HFFc6 (cell line): ENCODE measurements at regions not wholly inside any gene's neighbourhood (a gene's known extent, or its start where the extent isn't known, plus 50 kb on each side); places are given as distances from the start of the nearest gene placed in this dataset.

Source experiments
- DNase-seq: peaks from one replicate; pipeline ENCODE4 v3.0.0-alpha.2; 2018
- H3K27ac Mint-ChIP-seq: 2 replicates; pipeline ENCODE4 v1.8.0; 2020; ENCODE audit warnings: mild to moderate bottlenecking, mixed read lengths
- H3K27me3 Mint-ChIP-seq: 2 replicates; pipeline ENCODE4 v1.8.0; 2021; ENCODE audit warnings: mild to moderate bottlenecking, moderate library complexity, mixed read lengths; ENCODE audit not compliant: insufficient read depth
- H3K36me3 Mint-ChIP-seq: 2 replicates; pipeline ENCODE4 v1.8.0; 2021; ENCODE audit warnings: low read depth, mixed read lengths
- H3K4me1 Mint-ChIP-seq: 2 replicates; pipeline ENCODE4 v1.8.0; 2020; ENCODE audit warnings: low read depth, mixed read lengths
- H3K4me3 Mint-ChIP-seq: 2 replicates; pipeline ENCODE4 v1.8.0; 2020; ENCODE audit warnings: mild to moderate bottlenecking, moderate library complexity, mixed read lengths
- H3K9me3 Mint-ChIP-seq: 2 replicates; pipeline ENCODE4 v1.8.0; 2020; ENCODE audit warnings: mild to moderate bottlenecking, mixed read lengths
- TF ChIP-seq, protein P1 (sequence below): fragments of 200-600 bp; sonication (generic); IDR thresholded peaks from 2 replicates; pipeline ENCODE4 v1.5.0; 2021; ENCODE audit warnings: antibody characterized with exemption, mild to moderate bottlenecking

DNA sequence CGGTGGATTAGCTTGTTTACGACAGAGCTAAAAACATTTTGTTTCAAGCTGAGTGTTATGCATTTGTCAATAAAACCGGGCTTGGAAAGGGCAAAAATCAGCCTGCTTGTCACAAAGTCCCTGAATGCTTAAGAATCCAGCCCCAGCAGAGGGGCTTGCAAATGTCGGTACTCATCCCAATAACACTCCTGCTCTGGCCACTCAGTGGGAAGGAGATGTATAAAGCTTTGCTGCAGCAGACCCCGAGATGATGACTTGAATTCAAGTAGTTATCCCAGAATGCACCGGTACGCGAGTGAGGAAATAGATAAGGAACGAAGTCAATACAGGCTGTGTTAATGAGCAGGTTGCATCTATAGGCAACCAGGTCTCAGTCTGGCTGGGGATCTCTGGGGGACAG is 662.3 kb downstream of the CCSER2 start:
- Mint-ChIP-seq H3K9me3 (peaks cover 26% of the 10 kb centered on the region), H3K27ac (no peak overlapping the region), H3K27me3 (no peaks in the 10 kb centered on the region; the same call in 1 of the 2 replicates), H3K36me3 (no peaks in the 10 kb centered on the region), H3K4me1 (no peaks in the 10 kb centered on the region), H3K4me3 (no peak overlapping the region)
- no peak for DNase-seq
- TF ChIP-seq, protein P1, sequence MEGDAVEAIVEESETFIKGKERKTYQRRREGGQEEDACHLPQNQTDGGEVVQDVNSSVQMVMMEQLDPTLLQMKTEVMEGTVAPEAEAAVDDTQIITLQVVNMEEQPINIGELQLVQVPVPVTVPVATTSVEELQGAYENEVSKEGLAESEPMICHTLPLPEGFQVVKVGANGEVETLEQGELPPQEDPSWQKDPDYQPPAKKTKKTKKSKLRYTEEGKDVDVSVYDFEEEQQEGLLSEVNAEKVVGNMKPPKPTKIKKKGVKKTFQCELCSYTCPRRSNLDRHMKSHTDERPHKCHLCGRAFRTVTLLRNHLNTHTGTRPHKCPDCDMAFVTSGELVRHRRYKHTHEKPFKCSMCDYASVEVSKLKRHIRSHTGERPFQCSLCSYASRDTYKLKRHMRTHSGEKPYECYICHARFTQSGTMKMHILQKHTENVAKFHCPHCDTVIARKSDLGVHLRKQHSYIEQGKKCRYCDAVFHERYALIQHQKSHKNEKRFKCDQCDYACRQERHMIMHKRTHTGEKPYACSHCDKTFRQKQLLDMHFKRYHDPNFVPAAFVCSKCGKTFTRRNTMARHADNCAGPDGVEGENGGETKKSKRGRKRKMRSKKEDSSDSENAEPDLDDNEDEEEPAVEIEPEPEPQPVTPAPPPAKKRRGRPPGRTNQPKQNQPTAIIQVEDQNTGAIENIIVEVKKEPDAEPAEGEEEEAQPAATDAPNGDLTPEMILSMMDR, result no peak

DNA sequence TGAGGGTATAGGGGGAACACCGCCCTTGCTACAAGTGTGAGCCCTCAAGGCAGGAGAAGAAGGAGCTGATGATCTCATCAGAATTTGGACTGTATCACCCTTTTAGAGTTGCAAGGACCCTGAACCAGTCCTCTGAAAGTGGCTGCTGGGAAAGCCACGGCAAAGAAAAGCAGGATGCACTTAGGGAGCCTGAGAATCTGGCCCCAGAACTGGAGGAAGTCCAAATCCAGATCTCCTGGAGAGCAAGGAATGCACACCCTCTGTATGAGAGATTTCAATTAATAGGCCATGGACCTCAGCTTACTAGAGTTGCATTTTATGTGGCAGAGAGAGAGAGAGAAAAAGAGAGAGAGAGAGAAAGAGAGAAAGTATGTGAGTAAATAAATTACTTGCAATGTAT is 662.9 kb downstream of the CCSER2 start:
- no peak for DNase-seq
- H3K27ac Mint-ChIP-seq, result no peak overlapping the region
- H3K4me1 Mint-ChIP-seq, result no peaks in the 10 kb centered on the region
- no peak overlapping the region for H3K4me3 Mint-ChIP-seq
- no peaks in the 10 kb centered on the region for H3K36me3 Mint-ChIP-seq
- TF ChIP-seq, protein P1, result no peak
- no peaks in the 10 kb centered on the region; the same call in 1 of the 2 replicates for H3K27me3 Mint-ChIP-seq
- peaks cover 26% of the 10 kb centered on the region for H3K9me3 Mint-ChIP-seq

DNA sequence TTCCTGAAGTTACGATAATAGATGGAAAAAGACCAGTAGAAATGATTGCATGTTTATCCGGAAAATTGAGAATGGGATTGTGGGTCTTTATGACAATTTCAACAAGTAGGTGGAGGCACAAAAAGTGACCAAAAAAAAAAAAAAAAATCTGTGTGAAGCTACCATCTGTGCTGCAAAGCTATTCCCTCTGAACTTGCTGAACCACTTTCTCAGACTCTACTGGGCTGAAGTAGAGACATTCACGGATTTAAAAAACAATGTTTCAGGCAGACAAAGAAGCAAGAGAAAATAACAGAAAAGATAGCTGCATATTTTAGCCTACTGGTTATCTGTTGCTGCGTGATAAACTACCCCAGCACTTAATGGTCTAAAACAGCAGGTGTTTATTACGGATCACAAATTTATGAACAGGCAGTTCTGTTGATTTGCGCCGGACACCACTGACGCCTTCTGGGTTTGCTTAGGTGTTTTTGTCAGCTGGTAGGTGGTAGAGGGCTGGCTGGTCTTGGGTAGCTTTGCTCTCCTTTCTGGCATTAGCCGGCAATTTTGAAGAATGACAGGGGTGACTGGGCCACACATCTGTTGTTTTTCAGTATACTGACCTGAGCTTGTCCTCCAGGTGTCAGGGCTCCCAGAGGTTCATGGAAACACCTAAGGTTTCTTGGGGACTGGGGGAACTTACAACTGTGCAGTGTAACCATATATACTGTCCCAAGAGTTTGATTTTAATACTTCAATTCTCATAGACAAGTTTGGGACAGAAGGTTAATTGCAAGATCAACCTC is 665.1 kb downstream of the CCSER2 start:
- Mint-ChIP-seq H3K4me3 (no peak overlapping the region), H3K27me3 (no peaks in the 10 kb centered on the region; the same call in 1 of the 2 replicates), H3K36me3 (no peaks in the 10 kb centered on the region)

DNA sequence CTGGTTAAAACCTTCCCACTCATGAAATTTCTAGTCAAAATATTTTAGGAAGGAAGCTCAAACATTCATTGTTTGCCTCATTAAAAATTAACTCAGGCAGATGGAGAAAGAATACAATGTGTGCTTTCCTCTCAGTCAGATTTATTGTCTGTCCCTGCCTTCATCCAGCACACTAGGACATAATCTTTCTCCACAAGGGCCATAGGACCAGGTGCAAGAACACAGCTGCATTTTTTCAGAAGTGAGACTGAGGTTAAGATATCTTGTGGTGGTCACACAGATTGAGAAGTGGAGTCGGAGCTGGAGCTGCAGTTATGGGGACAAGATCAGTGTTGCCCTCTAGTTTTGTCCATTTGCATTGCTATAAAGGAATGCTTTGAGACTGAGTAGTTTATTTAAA is 666.3 kb downstream of the CCSER2 start:
- H3K4me1 Mint-ChIP-seq, result no peaks in the 10 kb centered on the region
- TF ChIP-seq, protein P1, result no peak
- H3K9me3 Mint-ChIP-seq, result peaks cover 39% of the 10 kb centered on the region
- no peaks in the 10 kb centered on the region; the same call in 1 of the 2 replicates for H3K27me3 Mint-ChIP-seq
- H3K36me3 Mint-ChIP-seq, result no peaks in the 10 kb centered on the region
- DNase-seq, result no peak
- no peak overlapping the region for H3K4me3 Mint-ChIP-seq
- no peak overlapping the region for H3K27ac Mint-ChIP-seq

More for the DNA sequence above, 665.1 kb downstream of the CCSER2 start:
- Mint-ChIP-seq H3K9me3 (peaks cover 32% of the 10 kb centered on the region), H3K27ac (no peak overlapping the region), H3K4me1 (no peaks in the 10 kb centered on the region)
- TF ChIP-seq, protein P1, result no peak
- DNase-seq, result no peak

DNA sequence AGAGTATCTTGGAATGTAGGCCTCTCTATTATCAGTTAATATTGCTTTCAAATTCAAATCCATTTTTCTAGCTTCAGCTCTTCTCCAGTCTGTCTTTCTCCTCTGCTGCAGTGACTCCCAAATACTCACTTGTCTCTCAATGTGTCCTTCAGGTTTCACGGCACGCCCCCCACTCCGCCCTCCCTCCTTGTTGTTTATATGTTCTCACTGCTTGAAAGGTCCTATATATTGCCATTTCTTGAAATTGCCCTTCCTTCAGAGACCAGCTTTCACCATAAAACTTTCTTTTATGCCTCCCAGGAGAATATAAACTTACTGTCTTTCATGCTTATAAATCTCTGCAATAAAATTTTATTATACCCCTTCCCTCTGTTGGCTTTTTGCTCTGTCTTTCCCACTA is 668.2 kb downstream of the CCSER2 start:
- TF ChIP-seq, protein P1, result no peak
- Mint-ChIP-seq H3K9me3 (peaks cover 41% of the 10 kb centered on the region), H3K4me1 (no peaks in the 10 kb centered on the region), H3K27me3 (no peaks in the 10 kb centered on the region; the same call in 1 of the 2 replicates), H3K36me3 (no peaks in the 10 kb centered on the region), H3K4me3 (no peak overlapping the region), H3K27ac (no peak overlapping the region)
- DNase-seq, result no peak
